ENCODE measurements at regions not wholly inside any gene's neighbourhood (a gene's known extent, or its start where the extent isn't known, plus 50 kb on each side); places are given as distances from the start of the nearest gene placed in this dataset.

GRCh38 chr14:80346395-80346794 lies 135.1 kb upstream of the DIO2 start:
- TF ChIP-seq FOS (IDR thresholded peaks at IDR 0.05; ENCODE audit: borderline replicate concordance, insufficient read depth, low read length) = no peak
- no peak overlapping the region for H2AFZ ChIP-seq (ENCODE audit: low read depth, low read length)
- intact Hi-C loops (cut with micrococcal nuclease) = no loop called here
- no peaks in the 10 kb centered on the region for H3K9me3 ChIP-seq (replicated peaks; ENCODE audit: control insufficient read depth, insufficient read depth, low read length)
- FAIRE-seq (no peak), DNase-seq (ENCODE audit: low read depth, low spot score) (no peak)
- H4K20me1 ChIP-seq (replicated peaks; ENCODE audit: control insufficient read depth, extremely low read depth, insufficient read depth, low read length) = no peaks in the 10 kb centered on the region
- H3K79me2 ChIP-seq (ENCODE audit: control insufficient read depth, insufficient read depth, low read length) = no peaks in the 10 kb centered on the region
- H3K27me3 ChIP-seq (ENCODE audit: control insufficient read depth in 2 of 2, insufficient read depth in 2 of 2, low read length in 2 of 2) = no peaks in the 10 kb centered on the region
- CTCF ChIA-PET = interaction anchor here (1.6 kb wide), 1 partner anchor 10 kb away, joined by 4 read pairs; no protein-coding TSS in a partner anchor
- no peaks in the 10 kb centered on the region for H3K4me1 ChIP-seq (ENCODE audit: control insufficient read depth, extremely low read depth, insufficient read depth, low read length)
- POLR2A ChIA-PET = no interaction called here
- H3K27ac ChIP-seq (ENCODE audit: insufficient read depth, low read depth, low read length) = no peak overlapping the region
- no peak overlapping the region for H3K4me2 ChIP-seq (ENCODE audit: insufficient read depth, low read length)
- dilution Hi-C loops (cut with MboI; ENCODE audit: extremely low pct_ligation_motif_present, low sequenced_read_pairs) = no loop called here
- BruUV-seq (replicated peaks) = no TSS peak
- no peak overlapping the region for H3K4me3 ChIP-seq (replicated peaks in 1 of 3; ENCODE audit: insufficient read depth in 1 of 3, low read depth in 1 of 3, low read length in 3 of 3)
- H3K9ac ChIP-seq (replicated peaks; ENCODE audit: extremely low read depth, insufficient read depth, low read length) = no peak overlapping the region
- H3K36me3 ChIP-seq (ENCODE audit: control insufficient read depth in 2 of 2, extremely low read depth in 1 of 2, insufficient read depth in 2 of 2, low read length in 2 of 2) = no peaks in the 10 kb centered on the region
- no peaks in the 10 kb centered on the region for H3K9me1 ChIP-seq (replicated peaks; ENCODE audit: control insufficient read depth, extremely low read depth, insufficient read depth, low read length)

GRCh38 chr14:80344208-80344607 lies 132.9 kb upstream of the DIO2 start:
- H3K4me3 ChIP-seq (replicated peaks in 1 of 3; ENCODE audit: insufficient read depth in 1 of 3, low read depth in 1 of 3, low read length in 3 of 3) = no peak overlapping the region
- DNase-seq (ENCODE audit: low read depth, low spot score) (no peak), FAIRE-seq (no peak)
- H3K4me2 ChIP-seq (ENCODE audit: insufficient read depth, low read length) = no peak overlapping the region
- no peak overlapping the region for H3K9ac ChIP-seq (replicated peaks; ENCODE audit: extremely low read depth, insufficient read depth, low read length)
- CTCF ChIA-PET = no interaction called here
- no peak for TF ChIP-seq EZH2 (IDR thresholded peaks at IDR 0.05; ENCODE audit: borderline replicate concordance, low read depth, low read length, severe bottlenecking)
- TF ChIP-seq CTCF (IDR thresholded peaks at IDR 0.05; ENCODE audit: extremely low read depth in 1 of 2, insufficient read depth in 1 of 2, low read depth in 1 of 2, low read length in 2 of 2) = no peak
- TF ChIP-seq POLR2A (IDR thresholded peaks at IDR 0.05; ENCODE audit: low read depth, low read length) = no peak
- TF ChIP-seq JUN (IDR thresholded peaks at IDR 0.05; ENCODE audit: borderline replicate concordance, insufficient read depth, insufficient read length, low read depth) = no peak
- no peak for TF ChIP-seq FOS (IDR thresholded peaks at IDR 0.05; ENCODE audit: borderline replicate concordance, insufficient read depth, low read length)
- TF ChIP-seq MAX (IDR thresholded peaks at IDR 0.05; ENCODE audit: insufficient read depth, insufficient read length) = no peak
- POLR2A ChIA-PET = no interaction called here
- no peak overlapping the region for H2AFZ ChIP-seq (ENCODE audit: low read depth, low read length)
- no peaks in the 10 kb centered on the region for H3K9me1 ChIP-seq (replicated peaks; ENCODE audit: control insufficient read depth, extremely low read depth, insufficient read depth, low read length)
- no peaks in the 10 kb centered on the region for H3K27me3 ChIP-seq (ENCODE audit: control insufficient read depth in 2 of 2, insufficient read depth in 2 of 2, low read length in 2 of 2)
- no peaks in the 10 kb centered on the region for H3K9me3 ChIP-seq (replicated peaks; ENCODE audit: control insufficient read depth, insufficient read depth, low read length)
- intact Hi-C loops (cut with micrococcal nuclease) = no loop called here
- BruUV-seq (replicated peaks) = no TSS peak
- H3K36me3 ChIP-seq (ENCODE audit: control insufficient read depth in 2 of 2, extremely low read depth in 1 of 2, insufficient read depth in 2 of 2, low read length in 2 of 2) = no peaks in the 10 kb centered on the region
- H4K20me1 ChIP-seq (replicated peaks; ENCODE audit: control insufficient read depth, extremely low read depth, insufficient read depth, low read length) = no peaks in the 10 kb centered on the region
- H3K79me2 ChIP-seq (ENCODE audit: control insufficient read depth, insufficient read depth, low read length) = no peaks in the 10 kb centered on the region
- no peak overlapping the region for H3K27ac ChIP-seq (ENCODE audit: insufficient read depth, low read depth, low read length)
- H3K4me1 ChIP-seq (ENCODE audit: control insufficient read depth, extremely low read depth, insufficient read depth, low read length) = no peaks in the 10 kb centered on the region
- dilution Hi-C loops (cut with MboI; ENCODE audit: extremely low pct_ligation_motif_present, low sequenced_read_pairs) = no loop called here

Measured in endothelial cell of umbilical vein (primary cell).